SK-MEL-5 (cell line): ENCODE measurements at regions not wholly inside any gene's neighbourhood (a gene's known extent, or its start where the extent isn't known, plus 50 kb on each side); places are given as distances from the start of the nearest gene placed in this dataset.

Experiments
- DNase-seq: peaks from one replicate; pipeline ENCODE4 v3.0.0-alpha.2; 2016; ENCODE audit warnings: low read depth, low spot score
- in situ Hi-C: cut with HindIII; loops from 2 replicates; pipeline ENCODE4 v1.10.0; 2016; ENCODE audit warnings: low sequenced_read_pairs, high pct_unique_total_duplicates, low pct_unique_long_range_greater_than_20kb

DNA sequence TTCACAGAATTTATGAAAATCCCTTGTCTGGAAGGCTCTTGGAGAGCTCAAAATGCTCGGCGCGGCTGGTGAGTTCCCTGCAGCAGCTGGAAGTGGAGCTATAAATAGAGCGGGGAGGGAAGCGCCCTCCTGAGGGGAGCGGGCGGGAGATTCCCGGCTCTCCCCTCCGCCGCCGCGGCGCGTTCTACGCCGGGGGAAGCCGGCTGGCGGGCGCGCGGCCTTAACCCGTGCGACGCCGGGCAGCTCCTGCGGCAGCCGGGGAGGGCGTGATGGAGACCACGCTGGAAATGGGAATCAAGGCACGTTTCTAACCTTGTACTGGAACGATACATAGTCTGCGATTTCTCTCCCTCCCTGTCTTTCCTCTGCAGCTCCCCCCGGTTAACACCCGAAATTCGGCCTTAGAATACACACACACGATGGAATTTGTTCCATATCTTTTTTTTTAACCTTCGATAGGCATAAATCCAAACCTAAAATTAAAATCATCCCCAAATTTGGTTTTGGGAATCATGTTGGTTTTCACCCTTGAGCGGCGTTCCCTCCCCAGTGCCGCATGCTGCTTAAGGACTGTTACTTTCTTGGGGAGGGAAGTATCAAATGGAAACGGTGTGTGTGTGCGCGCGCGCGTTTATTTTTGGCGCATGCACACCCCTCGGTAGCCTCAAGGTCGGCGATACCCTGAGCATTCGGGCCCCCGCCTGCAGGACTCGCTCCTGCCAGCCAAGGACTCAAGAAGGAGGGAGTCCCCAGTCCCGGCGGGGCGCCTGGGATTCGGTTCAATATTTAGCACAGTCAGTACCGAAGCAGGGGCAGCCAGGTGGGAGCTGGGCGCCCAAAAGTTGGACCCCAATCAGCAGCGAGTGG lies 306.3 kb upstream of the KCNN2 start:
- peak; percentile 18 for DNase-seq
- in situ Hi-C loops, result no loop called here

- in situ Hi-C loops, result no loop called here
- DNase-seq, result no peak
These were observed 305.7 kb upstream of the KCNN2 start for GRCh38 chr5:114056185-114056538.

DNA sequence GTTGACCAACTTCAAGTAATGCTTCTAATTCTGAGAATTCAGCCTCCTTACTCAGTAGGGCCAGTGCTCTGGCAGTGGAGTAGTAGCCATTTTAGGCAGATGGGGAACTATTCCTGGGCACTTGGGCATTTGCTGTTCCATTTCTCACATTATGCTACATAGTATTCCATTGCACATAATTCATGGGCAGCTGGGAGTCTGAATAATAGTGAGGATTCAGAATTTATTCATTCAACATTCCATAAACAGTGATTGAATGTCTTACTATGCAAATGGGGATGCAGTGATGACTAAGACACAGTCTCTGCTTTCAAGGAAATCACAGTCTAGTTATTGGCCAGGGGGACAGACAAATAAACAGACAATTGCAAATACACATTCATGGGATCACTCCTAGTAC lies 301.0 kb upstream of the KCNN2 start:
- no peak for DNase-seq
- in situ Hi-C loops, result no loop called here

DNA sequence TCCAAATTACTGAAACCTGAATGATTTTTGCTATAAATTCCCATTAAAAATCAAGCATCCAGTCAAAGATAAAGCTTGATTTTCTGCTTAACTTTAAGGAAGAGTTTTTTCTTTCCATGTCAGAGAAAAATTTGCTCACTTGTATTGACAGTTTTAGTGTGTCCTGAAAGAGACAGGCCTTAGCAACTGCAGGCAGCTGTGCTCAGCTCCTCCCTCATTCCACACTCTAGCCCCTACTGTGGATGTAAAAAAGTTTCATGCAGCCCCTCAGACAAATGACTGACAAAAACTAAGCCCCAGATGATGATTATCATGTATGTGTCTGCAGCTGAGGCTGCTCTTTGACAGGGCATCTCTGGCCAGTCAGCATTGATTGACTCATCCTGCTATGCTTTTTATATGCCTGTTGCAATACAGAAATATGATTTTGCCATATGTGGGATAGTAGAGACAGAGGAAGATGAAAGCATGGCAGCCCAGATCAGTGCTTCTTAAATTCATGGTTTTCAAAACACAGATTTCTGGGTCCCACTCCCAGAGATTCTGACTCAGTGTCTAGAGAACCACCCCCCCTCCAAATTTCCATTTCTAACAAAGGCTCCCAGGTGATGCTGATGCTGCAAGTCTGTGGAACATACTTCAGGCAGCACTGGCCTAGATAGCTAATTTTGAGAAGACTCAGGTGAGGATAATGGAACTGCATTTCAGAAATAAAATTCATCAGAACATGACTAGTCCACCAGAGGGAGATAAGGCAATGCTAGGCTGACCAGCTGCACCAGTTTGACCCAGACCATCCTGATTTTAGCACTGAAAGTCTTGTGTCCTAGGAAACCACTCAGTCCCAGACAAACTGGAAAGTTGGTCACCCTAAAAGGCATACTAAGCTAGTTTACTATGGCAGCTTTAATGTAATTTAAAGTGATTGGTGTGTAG lies 298.7 kb upstream of the KCNN2 start:
- in situ Hi-C loops, result no loop called here

GRCh38 chr5:114065912-114066311 lies 296.0 kb upstream of the KCNN2 start:
- in situ Hi-C loops, result no loop called here
- DNase-seq, result no peak

More for the DNA sequence above, 298.7 kb upstream of the KCNN2 start:
- no peak for DNase-seq

DNA sequence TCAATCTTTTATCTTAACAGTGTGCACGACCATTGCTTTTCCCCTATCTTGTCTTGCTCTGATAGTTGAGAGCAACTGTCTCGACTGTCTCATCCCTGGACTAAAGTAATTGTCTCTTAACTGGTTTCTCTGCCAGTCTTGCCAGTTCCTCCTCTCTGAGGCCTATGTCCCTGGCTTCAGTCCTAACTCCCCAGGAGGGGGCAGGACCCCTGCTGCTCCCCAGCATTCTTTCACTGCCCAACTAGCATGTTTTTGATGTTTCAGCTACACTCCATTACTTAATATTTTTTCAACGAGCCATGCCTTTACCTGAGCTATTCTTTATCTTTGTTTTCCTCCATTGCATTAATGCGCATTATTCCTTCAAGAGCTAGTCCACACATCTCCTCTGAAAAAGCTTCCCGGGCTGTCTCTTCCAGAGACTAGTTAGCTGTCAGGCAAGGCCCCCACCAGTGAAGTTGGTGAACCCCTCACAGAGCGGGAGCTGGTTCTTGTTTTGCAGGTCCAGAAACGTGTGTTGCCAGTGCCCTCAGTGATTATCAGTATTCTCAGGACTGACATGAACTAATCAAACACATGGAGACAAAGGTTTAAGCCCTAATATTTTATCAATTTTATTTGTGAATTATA lies 291.7 kb upstream of the KCNN2 start:
- in situ Hi-C loops, result no loop called here
- no peak for DNase-seq

DNA sequence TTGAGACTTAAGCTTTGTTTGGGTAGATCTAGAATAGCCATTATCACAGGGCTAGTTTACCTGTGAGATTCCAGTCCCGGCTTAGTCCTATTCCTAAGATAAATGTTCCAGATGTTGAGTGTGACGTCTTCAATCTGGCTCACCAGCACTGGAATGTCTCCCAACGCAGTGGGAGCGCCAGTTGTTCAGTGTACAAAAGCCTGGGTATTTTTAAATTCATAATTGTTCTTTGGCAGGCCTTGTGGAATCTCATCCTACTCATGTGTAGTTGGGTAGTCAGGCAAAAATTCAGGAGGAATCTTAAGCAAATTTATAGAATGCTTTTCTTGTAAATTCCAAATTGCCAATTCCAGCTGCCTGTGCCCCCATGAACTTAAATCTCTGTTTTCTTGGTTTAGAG lies 272.6 kb upstream of the KCNN2 start:
- in situ Hi-C loops, result no loop called here
- no peak for DNase-seq

GRCh38 chr5:114097570-114097969 lies 264.3 kb upstream of the KCNN2 start:
- in situ Hi-C loops, result no loop called here
- peak; percentile 29 for DNase-seq

DNA sequence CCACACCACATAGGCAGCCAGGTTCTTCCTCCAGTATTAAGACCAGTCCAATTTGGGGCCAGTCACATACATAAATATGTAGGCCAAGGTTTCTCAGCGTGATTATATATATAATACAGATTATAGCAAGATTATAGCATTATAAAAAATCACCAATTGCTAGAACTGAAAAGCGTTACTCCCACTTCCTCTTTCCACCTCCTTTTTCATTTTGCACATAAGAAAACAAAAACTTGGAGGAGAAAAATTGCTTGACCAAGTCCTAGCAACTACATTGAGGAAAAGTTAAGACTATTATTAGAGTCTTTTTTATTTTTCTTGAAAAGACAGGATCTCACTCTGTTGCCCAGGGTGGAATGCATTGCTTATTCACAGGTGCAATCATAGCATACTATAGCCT lies 262.7 kb upstream of the KCNN2 start:
- no peak for DNase-seq
- in situ Hi-C loops, result no loop called here

GRCh38 chr5:114101153-114101552 lies 260.7 kb upstream of the KCNN2 start:
- in situ Hi-C loops, result loop anchor here (25.0 kb wide), 1 partner anchor 361 kb away; no protein-coding TSS in a partner anchor
- peak; percentile 65 for DNase-seq

DNA sequence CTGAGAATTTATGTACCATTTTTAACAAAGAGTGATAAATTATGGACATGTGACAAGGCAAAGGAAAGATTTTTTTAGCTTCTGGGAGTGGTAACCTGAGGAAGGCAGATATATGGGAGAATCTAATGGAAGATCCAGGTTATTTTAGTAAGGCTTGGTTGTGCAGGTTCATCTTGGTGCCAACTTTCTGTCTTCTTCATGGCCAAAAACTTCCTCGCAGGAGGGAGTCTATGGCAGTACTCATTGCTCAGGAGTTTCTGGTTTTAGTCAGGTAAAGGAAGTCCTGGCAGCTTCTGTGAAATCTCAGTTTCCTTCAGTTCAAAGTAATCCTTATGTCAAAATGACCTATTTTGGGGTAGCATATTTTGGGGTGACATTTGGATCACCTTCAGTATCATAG lies 248.3 kb upstream of the KCNN2 start:
- in situ Hi-C loops, result loop anchor here (25.0 kb wide), 1 partner anchor 349 kb away; no protein-coding TSS in a partner anchor

DNA sequence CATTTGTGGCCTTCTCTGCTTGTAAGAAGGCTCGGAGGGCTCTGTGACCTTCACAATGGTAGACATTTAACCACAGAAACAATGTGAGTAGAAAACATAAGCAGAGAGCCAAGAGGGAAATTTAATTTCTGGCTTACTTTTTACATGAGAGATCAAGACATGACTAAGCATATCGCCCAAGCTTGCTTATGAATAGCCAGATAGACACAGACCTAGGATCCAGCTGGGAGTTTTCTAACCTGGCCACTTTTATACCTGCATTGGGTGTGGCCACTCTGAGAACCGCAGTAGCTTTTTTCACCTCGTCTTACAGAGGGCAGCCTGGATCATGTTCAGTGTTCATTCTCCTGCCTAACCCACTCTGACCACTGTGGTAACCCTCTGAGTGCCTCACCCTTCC lies 244.9 kb upstream of the KCNN2 start:
- in situ Hi-C loops, result loop anchor here (25.0 kb wide), 1 partner anchor 345 kb away; no protein-coding TSS in a partner anchor
- DNase-seq, result no peak

More for the DNA sequence above, 248.3 kb upstream of the KCNN2 start:
- DNase-seq, result no peak

DNA sequence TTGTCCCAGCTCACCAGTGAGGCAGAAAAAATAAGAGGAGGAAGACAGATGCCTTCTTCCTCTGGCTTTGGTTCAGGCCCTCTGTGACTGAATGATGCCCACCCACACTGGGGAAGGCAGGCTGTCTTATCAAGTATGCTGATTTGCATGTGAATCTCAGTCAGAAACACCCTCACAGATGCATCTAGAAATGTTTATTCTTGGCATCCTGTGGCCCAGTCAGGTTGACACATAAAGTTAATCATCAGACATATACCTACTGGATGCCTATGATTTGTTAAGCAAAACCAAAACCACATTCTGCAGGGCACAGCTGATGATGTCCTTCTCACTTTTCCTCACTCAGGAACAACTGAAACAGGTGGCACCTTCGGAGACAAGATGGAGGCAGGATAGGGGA lies 243.4 kb upstream of the KCNN2 start:
- no peak for DNase-seq
- in situ Hi-C loops, result loop anchor here (25.0 kb wide), 1 partner anchor 344 kb away; no protein-coding TSS in a partner anchor

DNA sequence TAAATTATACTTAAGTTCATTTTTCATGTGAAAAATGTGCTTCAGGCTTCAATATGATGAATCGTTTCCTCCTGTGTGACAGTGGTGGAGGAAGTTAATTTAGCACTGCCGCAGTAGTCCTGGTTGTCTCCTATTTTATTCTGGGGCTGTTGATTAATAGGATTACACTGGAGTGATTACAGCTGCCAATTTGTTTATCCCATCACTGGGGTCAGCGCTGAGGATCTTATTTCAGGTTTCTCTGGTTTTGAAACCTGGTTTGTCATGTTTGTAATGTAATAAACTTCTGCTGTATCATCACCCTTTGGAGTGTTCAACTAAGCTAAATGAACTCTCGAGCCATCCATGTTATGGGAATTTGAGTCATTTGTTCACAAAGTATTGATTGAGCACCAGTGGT lies 241.7 kb upstream of the KCNN2 start:
- in situ Hi-C loops, result loop anchor here (25.0 kb wide), 1 partner anchor 342 kb away; no protein-coding TSS in a partner anchor
- no peak for DNase-seq

- DNase-seq, result no peak
- in situ Hi-C loops, result loop anchor here (25.0 kb wide), 1 partner anchor 339 kb away; no protein-coding TSS in a partner anchor
These were observed 239.0 kb upstream of the KCNN2 start for GRCh38 chr5:114122852-114123251.

DNA sequence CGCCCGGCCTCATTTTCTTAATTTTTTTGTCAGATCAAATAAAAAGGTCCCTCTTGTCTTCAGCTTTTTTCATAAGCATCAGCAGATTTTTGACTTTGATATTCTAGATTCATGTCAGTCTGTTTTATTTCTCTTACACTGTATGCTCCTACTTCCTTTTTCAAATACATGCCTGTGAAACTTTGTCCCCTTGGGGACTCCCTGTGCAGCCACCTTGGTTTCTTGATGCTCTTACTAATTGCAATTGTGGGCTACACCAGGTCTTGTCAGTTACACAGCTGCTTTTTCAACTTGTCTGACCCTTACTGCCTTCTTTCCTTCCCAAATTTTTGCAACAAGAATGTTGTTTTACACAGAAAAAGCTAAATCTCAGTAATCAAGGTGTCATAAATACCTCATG lies 238.2 kb upstream of the KCNN2 start:
- in situ Hi-C loops, result loop anchor here (25.0 kb wide), 1 partner anchor 339 kb away; no protein-coding TSS in a partner anchor
- DNase-seq, result no peak

- DNase-seq, result no peak
- in situ Hi-C loops, result no loop called here
These were observed 215.5 kb upstream of the KCNN2 start for GRCh38 chr5:114146398-114146797.

DNA sequence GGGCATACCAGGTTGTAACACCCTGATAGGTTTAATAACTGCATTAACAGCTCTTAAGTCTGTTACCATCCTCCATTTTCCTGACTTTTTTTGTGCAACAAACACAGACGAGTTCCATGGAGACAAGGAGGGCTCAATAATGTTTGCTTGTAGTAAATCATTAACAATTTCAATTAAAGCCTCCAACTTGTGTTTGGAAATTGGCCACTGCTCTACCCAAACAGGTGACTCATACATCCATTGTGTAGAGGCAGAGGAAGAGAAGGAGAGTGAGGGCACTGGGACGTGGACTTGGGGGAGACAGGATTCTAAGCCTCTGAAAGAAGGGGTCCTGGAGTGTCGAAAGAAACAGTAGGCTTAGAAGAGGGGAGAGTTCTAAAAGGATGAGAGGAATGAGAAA lies 213.6 kb upstream of the KCNN2 start:
- DNase-seq, result no peak

More for the DNA sequence above, 213.6 kb upstream of the KCNN2 start:
- in situ Hi-C loops, result no loop called here
